NCI-H748 (cell line): ENCODE measurements at regions not wholly inside any gene's neighbourhood (a gene's known extent, or its start where the extent isn't known, plus 50 kb on each side); places are given as distances from the start of the nearest gene placed in this dataset.
"Not testable (repeated sequence)": the region's sequence is repeated elsewhere in the genome, so short reads cannot be mapped to it uniquely, and the experiment has no call there.

Source experiments
- DNase-seq: peaks from one replicate; lab custom pipeline; 2025; ENCODE audit not compliant: unreplicated experiment; lab: John Stamatoyannopoulos, UW

DNA sequence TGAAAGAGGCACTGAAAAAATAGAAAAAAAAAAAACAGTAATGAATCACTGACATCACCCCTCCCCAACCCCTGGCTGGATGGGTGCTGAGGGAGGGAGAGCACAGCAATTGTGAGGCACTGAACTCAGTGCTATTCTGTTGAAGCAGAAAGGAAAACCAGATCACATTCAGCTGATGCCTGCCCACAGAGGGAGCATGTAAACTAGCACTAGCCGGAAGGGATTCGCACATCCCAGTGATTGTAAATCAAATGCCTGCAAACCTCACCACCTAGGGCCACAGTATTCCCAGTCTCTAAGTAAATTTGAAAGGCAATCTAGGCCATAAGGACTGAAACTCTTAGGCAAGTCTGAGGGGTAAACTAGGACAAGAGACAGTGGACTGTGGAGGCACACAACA, 772.0 kb upstream of the CCDC179 start:
- DNase-seq = no peak

DNA sequence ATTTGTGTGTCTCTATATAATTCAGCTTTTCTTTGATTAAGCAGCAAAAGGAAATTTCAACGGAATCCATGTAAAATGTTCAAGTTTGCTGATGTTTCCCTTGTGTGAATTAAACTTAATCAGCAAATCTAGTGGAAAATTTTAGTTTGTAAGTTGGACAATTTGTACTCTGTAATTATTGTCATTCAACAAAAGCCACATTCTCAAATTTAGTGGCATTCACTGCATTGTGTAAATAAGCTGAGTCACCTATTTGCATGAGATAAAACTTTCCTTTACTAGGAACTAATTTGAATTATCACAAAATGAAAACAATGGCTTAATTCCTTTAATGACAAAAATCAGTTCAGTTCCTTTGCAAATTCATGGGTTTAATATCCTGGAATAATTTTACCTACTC, 784.2 kb upstream of the CCDC179 start:
- no peak for DNase-seq

DNA sequence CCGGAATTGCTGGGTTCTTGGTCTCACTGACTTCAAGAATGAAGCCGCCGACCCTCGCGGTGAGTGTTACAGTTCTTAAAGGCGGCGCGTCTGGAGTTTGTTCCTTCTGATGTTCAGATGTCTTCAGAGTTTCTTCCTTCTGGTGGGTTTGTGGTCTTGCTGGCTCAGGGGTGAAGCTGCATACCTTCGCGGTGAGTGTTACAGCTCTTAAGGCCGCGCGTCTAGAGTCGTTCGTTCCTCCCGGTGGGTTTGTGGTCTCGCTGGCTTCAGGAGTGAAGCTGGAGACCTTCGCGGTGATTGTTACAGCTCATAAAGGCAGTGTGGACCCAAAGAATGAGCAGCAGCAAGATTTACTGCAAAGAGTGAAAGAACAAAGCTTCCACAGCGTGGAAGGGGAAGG, 792.1 kb upstream of the CCDC179 start:
- not testable (repeated sequence) for DNase-seq

DNA sequence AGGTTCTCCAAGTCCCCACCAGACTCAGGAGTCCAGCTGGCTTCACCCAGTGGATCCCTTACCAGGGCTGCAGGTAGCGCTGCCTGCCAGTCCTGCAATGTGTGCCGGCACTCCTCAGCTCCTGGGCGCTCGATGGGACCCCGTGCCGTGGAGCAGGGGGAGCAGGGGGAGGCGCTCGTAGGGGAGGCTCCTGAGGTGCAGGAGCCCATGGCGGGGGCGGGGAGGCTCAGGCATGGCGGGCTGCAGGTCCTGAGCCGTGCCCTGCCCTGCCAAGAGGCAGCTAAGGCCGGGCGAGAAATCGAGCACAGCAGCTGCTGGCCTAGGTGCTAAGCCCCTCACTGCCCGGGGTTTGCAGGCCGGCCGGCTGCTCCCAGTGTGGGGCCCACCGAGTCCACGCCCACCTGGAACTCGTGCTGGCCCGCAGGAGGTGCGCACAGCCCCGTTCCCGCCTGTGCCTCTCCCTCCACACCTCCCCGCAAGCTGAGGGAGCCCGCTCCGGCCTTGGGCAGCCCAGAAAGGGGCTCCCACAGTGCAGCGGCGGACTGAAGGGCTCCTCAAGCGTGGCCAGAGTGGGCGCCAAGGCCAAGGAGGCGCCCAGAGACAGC, 792.9 kb upstream of the CCDC179 start:
- DNase-seq = no peak

DNA sequence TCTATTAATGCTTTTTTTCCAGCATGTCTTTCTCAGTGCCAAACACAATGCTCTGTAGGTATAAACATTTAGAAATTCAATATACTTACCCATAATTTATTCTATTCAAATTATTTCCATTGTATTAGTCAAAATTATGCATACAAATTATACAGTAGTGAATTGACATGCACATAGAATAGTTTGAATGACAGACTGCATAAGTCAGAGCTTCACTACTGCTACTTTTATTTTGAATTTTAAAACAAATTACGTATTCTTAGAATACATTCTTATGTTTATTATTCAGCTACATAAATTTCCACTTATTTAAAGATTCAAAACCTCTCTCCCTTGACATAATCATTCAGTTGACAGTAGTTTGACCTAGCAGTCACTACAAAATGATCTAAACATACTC, 808.0 kb upstream of the CCDC179 start:
- no peak for DNase-seq

DNA sequence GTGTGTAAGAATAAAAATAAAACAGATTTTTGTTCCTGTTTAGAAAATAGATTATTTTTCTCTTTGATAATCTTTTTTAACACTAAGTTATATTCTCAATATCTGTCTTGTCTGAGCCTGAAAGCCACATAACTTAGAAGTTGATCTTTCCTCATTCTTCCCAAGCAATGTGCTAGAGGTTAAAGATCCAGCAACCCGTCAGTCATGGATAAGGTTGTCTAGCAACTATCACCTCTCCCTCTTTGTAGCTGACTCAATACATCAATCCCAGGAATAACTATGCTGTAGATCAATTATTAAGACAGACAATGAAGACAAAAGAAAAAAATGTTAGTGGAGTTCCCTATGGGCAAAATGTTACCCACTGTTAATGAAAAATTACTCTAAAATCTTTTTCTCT, 813.1 kb upstream of the CCDC179 start:
- no peak for DNase-seq

DNA sequence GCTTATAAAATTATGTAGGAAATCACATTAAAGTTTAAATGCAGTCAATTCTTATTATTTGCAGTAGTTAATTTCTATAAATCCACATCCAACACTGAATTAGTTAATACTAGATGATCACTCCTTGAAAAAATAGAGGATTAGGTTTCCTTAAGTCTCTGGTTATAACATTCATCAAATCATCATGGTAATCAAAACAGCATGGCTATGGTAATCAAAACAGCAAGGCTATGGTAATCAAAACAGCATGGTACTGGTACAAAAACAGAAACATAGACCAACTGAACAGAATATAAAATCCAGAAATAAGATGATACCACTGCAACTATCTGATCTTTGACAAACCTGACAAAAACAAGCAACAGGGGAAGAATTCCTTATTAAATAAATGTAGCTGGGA, 814.6 kb upstream of the CCDC179 start:
- no peak for DNase-seq

DNA sequence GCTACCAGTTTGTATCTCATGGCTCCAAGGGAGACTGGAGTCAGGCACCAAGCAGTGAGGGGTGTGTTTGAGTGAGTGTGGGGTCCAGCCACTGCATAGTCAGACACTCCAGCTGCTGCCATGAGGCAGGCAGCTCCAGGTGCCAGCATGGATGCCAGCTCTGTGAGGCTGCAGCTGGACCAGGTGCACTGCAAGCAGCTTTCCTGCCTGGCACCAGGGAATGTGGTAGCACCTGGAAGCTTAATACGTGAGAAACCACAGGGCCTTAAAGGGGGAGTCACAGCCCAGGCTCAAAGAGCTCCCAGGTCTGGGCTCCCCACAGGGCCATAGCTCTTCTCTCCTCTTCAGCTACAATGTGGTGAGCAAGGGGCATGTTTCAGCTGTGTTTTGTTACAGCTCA, 817.8 kb upstream of the LUZP2 start:
- no peak for DNase-seq

DNA sequence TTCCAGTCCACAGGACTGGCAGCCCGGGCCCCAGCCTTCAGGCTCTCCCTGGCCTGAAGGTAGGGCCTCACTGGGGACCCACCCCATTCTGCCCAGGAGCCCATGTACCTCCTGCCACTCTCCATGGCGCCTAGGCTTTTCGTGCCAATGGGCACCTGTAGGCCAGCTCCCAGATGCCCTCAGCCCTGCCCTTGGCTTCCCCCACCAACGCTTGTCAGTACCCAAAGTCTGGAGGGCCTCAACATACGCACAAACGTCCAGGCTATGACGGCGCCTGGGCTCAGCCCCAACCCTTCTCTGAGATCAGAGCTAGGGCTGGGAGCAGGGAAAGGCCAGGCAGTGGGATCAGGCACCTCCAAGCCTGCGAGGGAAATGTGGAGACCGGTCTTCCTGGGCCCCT, 816.9 kb upstream of the LUZP2 start:
- no peak for DNase-seq

DNA sequence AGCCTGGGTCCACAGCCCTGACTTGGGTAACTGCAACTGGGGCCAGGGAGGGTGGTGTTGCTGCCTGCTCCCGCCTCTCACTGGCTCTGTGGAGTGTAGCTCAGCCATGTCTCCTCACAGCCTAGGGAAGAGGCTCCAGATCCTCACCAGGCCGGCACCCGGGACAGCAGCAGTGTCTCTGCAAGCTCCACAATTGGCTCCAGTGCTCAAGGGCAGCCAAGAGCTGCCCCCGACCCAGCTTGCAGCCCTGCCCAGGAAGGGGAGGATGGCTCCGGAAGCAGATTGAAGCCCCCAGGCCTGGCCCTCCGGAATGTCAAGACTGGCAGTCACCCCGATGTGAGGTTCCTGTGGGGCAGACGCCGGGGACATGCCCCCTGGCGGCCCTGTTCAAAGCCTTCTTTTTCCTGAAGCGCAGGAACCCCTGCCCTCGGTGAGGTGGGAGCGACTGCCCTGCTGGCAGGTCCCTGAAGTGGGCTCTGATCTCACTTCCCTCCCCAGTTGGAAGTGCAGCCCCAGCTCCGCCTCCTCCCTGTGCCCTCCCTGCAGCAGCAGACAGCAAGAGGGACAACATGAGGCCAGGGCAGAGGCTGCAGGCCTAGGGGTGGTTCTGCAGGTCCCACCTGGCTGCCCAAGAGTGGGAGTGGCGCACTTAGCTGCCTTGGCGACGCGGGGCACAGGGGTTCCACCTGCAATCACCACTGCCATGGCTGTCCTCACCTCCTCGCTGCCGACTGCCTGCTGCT, 816.2 kb upstream of the LUZP2 start:
- DNase-seq = peak; percentile 20

DNA sequence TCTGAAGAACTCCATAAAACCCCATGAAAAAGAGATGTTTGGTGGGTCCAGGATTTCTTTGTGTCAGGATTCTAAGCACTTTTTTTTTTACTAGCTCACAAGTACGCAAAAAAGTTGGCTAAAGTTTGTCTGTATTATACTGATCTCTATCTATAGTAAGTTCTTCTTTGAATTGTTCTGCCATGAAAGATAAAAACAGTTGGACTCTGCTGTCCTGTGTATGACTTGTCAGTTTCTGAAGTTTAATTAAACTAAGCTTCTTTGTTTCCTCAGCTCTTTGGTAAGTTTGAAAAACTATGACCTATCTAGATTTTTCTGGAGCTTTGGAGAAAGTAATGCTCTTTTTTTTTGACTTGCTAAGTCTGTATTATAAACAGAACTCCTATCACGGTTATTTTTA, 812.2 kb upstream of the LUZP2 start:
- no peak for DNase-seq

DNA sequence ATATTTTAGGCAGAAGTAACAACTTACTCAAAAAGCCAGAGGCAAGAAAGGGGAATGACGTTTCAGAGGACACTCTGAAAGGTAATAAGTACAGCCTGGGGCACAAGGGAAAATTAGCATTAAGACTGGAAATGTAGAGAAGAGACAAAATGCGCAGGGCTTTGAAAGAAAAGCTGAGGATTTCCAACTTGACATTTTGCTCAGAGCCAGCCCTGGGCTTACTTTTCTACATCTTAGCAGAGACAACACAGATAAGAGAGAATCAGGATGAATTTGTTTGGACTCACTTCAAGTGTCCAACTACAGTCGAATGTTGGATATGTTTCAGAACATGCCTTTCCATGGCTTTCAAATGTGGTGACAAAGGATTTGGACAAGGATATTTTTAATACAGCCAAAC, 808.9 kb upstream of the LUZP2 start:
- no peak for DNase-seq

DNA sequence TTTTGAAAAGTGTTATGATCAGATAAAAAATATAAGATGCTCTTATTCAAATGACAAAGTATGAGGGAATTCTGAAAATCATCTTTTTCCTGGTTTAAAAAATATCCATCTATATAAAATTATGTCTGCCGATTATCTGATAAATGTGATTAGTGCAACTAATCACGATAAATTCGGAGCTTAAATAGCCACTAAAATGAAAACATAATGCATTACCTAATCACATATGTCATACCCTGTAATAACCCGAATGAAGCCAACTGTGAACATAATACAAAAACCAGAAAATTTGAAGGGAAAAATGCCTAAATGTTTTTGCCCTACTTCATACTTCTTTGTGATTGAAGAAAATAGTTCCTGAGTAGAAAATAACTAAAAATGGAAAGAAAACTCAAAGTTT, 808.4 kb upstream of the LUZP2 start:
- no peak for DNase-seq

DNA sequence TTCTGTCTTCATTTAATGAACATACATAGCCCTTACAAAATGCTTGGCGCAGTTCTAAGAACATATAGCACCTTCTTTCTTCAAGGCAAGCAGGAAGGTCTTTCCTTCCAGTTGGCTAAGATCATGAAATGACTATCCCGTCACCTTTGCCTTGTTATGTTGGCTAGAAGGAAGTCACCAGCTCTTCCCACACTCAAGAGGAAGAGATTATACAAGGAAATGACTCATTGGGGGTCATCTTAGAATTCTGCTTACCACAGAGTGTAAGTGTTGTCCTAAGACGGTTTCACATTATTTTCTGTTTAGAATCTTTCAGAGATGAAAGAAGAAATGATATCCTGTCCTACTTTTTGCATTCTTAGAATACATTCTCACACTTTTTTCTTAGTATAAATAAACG, 808.0 kb upstream of the LUZP2 start:
- DNase-seq = no peak

DNA sequence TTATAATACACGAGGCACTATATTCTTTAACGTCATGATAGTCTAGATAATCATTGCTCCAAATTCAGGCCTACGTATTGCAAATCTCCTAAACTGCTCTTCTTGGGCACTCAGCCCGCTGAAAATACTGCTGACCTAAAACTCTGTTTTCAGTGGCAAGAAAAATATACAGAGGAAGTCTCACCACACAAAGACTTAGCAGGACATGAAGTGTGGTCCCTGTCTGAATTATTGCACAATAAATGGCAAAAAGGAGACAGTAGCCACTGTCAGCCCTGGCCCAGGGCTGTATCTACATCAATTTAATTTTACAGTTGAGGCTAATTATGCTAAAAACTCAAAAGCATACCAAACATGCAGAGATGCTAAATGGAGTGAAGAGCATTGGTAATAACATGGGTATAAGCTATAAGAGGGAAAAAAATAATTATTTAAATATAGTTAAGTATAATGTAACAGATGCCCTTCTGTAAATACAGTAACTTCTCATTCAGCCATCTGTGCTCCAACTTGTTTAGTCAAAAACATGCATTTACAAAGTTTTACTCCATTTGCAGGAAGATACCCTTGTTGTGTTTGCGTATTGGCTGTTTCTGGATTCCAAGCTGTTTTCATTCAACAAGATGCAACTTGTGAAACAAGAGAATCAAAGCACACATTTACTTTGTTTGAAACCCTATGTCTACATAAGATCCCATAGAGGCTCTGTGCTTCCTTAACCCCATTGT, 800.0 kb upstream of the LUZP2 start:
- no peak for DNase-seq

DNA sequence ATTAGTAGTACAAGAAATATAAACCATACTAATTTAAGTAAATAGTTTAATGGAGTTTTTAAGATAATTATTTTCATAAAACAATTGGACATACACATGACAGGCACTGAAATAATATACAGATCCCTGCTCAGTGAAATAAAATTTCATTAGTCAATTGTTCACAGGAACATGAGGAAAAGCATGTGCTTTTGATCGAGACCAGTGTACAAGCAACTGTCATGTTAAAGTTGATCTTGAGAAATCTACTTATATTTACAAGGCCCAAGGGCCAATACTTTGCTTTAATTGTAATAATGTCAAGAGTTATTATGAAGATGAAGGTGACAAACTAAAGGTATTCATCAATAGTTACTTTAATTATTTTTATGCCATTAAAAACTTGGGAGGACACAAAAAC, 792.7 kb upstream of the LUZP2 start:
- no peak for DNase-seq

DNA sequence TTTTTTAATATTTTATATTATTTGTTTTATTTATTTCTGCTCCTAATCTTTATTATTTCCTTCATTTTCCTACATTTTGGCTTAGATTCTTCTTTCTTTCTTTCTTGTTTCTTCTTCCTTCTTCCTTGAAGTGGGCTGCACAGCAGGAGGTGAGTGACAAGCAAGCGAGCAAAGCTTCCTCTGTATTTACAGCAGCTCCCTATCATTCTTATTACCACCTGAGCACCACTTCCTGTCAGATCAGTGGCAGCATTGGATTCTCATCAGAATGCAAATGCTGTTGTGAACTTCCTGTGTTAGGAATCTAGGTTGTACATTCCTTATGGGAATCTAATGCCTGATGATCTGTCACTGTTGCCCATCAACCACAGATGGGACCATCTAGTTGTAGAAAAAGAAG, 784.9 kb upstream of the LUZP2 start:
- DNase-seq = no peak

DNA sequence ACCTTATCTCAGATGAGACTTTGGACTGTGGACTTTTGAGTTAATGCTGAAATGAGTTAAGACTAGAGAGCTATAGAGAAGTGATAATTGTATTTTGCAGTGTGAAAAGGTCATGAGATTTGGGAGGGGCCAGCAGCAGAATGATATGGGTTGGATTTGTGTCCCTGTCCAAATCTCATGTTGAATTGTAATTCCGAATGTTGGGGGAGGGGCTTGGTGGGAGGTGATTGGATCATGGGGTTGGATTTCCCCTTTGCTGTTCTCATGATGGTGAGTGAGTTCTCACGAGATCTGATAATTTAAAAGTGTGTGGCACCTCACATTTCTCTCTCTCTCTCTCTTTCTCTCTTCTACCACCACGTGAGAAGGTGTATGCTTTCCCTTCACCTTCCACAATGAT, 777.8 kb upstream of the LUZP2 start:
- DNase-seq = no peak

DNA sequence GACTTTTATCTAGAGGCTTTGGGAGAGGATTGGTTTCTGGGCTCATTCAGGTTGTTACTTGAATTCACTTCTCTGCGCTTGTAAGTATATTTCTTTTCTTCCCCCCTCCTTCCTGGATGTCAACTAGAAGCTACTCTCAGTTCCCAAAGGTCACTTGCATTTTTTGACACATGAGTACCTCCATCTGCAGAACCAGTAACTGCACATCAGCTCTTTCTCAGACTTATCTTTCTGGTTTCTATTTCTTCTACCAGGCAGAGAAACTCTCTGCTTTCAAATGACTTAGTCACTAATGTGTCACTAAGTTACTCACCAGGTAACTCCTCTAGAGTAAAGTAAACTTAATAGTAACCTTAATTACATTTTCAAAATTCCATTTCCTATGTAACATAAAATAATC, 773.0 kb upstream of the LUZP2 start:
- no peak for DNase-seq

DNA sequence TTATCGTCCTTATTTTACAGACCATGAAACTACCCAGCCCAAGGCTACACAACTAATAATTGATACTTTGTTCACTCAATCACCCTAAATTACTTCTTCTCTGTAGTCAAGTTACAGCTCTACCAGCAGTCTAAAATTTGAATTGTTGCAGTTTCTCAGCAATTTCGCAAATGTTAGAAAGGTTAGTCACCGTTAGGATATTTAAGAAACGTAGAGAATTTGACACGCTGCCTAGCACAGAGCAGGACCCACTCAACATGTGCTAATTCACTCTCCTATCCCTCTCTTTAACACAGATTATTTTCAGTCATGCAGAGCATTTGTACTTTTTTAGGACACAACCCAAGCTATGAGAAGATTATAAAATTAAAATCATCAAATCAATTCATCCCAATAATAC, 771.1 kb upstream of the LUZP2 start:
- DNase-seq = no peak

DNA sequence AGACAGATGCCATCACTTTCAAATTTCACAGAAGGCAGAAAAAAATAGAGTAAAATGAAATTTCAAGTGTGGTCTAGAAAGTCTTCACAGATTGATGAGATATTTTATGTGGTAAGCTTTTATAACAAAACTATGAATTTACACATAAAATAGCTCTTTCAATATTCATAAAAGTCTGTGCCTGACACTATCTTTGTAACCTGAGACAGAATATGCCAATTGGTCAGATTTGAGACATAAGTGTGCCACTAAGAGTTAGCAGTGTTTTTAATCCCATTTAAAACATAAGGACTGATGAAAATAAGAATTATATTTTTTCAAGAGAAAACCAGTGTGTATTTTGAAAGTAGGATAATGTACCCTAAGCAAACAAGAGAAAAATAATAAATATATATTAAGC, 769.5 kb upstream of the LUZP2 start:
- no peak for DNase-seq

DNA sequence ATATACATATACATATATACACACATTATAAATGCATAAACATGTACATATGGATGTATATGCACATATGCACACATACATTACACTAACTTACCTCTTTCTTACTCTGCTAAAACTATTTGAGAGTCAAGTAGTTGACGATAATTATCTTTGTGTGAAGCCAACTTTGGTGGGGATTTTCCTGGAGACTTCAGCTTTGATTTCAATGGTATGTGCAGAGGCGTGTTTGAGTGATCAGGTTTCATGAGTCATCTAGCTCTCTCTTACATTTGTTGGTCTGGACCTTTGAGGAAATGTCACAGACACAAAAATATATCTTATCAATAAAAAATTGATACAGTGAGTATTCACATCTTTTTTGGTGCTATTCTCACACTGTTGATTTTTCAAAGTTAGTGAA, 769.1 kb upstream of the LUZP2 start:
- no peak for DNase-seq

DNA sequence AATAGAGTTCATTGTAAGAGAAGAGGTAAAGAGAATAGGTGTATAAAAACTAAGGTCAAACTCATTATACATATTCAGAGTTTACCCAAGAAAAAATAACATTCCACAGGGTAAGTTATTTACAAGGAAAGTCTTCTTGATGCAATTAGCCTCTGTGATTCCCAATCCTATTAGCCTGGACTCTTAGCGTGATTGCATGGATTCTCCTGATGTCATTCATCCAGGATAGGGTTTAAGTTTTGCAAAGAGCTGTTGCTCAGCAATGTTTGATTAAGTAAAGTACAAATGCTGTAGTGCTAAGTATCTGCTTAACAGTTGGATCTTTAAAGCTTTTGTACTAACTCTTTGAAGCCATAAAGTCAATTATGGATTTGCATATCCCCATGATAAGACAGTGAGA, 767.8 kb upstream of the LUZP2 start:
- DNase-seq = no peak
